H9 (cell line): ENCODE measurements at regions not wholly inside any gene's neighbourhood (a gene's known extent, or its start where the extent isn't known, plus 50 kb on each side); places are given as distances from the start of the nearest gene placed in this dataset.

ENCODE experiments used
- DNase-seq: peaks from one replicate; pipeline ENCODE4 v3.0.0-alpha.2; 2017
- H2AFZ ChIP-seq: one replicate; pipeline ENCODE4 v1.6.1; 2013; ENCODE audit warnings: mild to moderate bottlenecking, low read length, control low read depth, moderate library complexity
- H2AK5ac ChIP-seq: 2 replicates; pipeline ENCODE4 v1.6.1; 2013; ENCODE audit warnings: low read length, control low read depth, mixed read lengths; ENCODE audit not compliant: insufficient read length
- H2BK120ac ChIP-seq: one replicate; pipeline ENCODE4 v1.6.1; 2013; ENCODE audit warnings: low read depth, mild to moderate bottlenecking, low read length, control low read depth, inconsistent platforms; ENCODE audit not compliant: poor library complexity, severe bottlenecking
- H2BK12ac ChIP-seq: 2 replicates; pipeline ENCODE4 v1.6.1; 2013; ENCODE audit warnings: low read length, control low read depth, mixed read lengths, low read depth; ENCODE audit not compliant: insufficient read length
- H2BK15ac ChIP-seq: 2 replicates; pipeline ENCODE4 v1.6.1; 2013; ENCODE audit warnings: low read depth, low read length, control low read depth
- H2BK20ac ChIP-seq: one replicate; pipeline ENCODE4 v1.6.1; 2013; ENCODE audit warnings: low read depth, mild to moderate bottlenecking, low read length, control low read depth, inconsistent platforms; ENCODE audit not compliant: poor library complexity, severe bottlenecking
- H2BK5ac ChIP-seq: 2 replicates; pipeline ENCODE4 v1.6.1; 2013; ENCODE audit warnings: low read length, control low read depth, mixed read lengths; ENCODE audit not compliant: insufficient read length
- H3K14ac ChIP-seq: 2 replicates; pipeline ENCODE4 v1.6.1; 2013; ENCODE audit warnings: low read length, control low read depth; ENCODE audit not compliant: insufficient read depth
- H3K18ac ChIP-seq: 2 replicates; pipeline ENCODE4 v1.6.1; 2013; ENCODE audit warnings: low read depth, mild to moderate bottlenecking, mixed read lengths, low read length, control low read depth; ENCODE audit not compliant: insufficient read length
- H3K23ac ChIP-seq: 2 replicates; pipeline ENCODE4 v1.6.1; 2013; ENCODE audit warnings: low read length, control low read depth, mixed read lengths, low read depth; ENCODE audit not compliant: insufficient read length
- H3K23me2 ChIP-seq: 2 replicates; pipeline ENCODE4 v1.6.1; 2013; ENCODE audit warnings: low read depth, mild to moderate bottlenecking, mixed read lengths, low read length, control low read depth; ENCODE audit not compliant: insufficient read length, poor library complexity, severe bottlenecking
- H3K27ac ChIP-seq: 2 replicates; pipeline ENCODE4 v1.5.1; 2013; ENCODE audit warnings: low read length, control low read depth, mixed read lengths, low read depth; ENCODE audit not compliant: insufficient read length
- H3K27me3 ChIP-seq: 2 replicates; pipeline ENCODE4 v1.6.1; 2013; ENCODE audit warnings: low read length, control low read depth, inconsistent platforms; ENCODE audit not compliant: insufficient read depth
- H3K4ac ChIP-seq: 2 replicates; pipeline ENCODE4 v1.6.1; 2013; ENCODE audit warnings: low read depth, mild to moderate bottlenecking, control low read depth, inconsistent platforms, low read length, moderate library complexity
- H3K4me1 ChIP-seq: 2 replicates; pipeline ENCODE4 v1.6.1; 2013; ENCODE audit warnings: low read length, control low read depth, inconsistent platforms; ENCODE audit not compliant: insufficient read depth
- H3K4me2 ChIP-seq: 2 replicates; pipeline ENCODE4 v1.6.1; 2013; ENCODE audit warnings: low read length, control low read depth, mixed read lengths; ENCODE audit not compliant: insufficient read length, insufficient read depth
- H3K56ac ChIP-seq: 2 replicates; pipeline ENCODE4 v1.6.1; 2013; ENCODE audit warnings: low read depth, mild to moderate bottlenecking, mixed read lengths, low read length, control low read depth; ENCODE audit not compliant: insufficient read length
- H3K79me1 ChIP-seq: 2 replicates; pipeline ENCODE4 v1.6.1; 2013; ENCODE audit warnings: low read depth, mild to moderate bottlenecking, moderate library complexity, low read length, control low read depth, inconsistent platforms; ENCODE audit not compliant: insufficient read depth, poor library complexity, severe bottlenecking
- H3K79me2 ChIP-seq: 2 replicates; pipeline ENCODE4 v1.6.1; 2013; ENCODE audit warnings: low read length, control low read depth, inconsistent platforms; ENCODE audit not compliant: insufficient read depth
- H3K9ac ChIP-seq: 2 replicates; pipeline ENCODE4 v1.6.1; 2013; ENCODE audit warnings: low read length, control low read depth, mixed read lengths; ENCODE audit not compliant: insufficient read length; ENCODE audit errors: extremely low read depth
- H3K9me3 ChIP-seq: one replicate; pipeline ENCODE4 v1.6.1; 2013; ENCODE audit warnings: low read depth, low read length, inconsistent platforms; ENCODE audit not compliant: control insufficient read depth
- H3T11ph ChIP-seq: one replicate; pipeline ENCODE4 v1.6.1; 2013; ENCODE audit warnings: mild to moderate bottlenecking, low read length, control low read depth, inconsistent platforms
- H4K20me1 ChIP-seq: one replicate; pipeline ENCODE4 v1.6.1; 2013; ENCODE audit not compliant: control insufficient read depth, insufficient read length, insufficient read depth
- H4K5ac ChIP-seq: 2 replicates; pipeline ENCODE4 v1.6.1; 2013; ENCODE audit warnings: low read depth, mild to moderate bottlenecking, mixed read lengths, low read length, control low read depth; ENCODE audit not compliant: insufficient read length
- H4K8ac ChIP-seq: replicated peaks from 2 replicates; pipeline ENCODE4 v1.6.1; 2013; ENCODE audit warnings: low read length, control low read depth, mixed read lengths, low read depth; ENCODE audit not compliant: insufficient read length
- H4K91ac ChIP-seq: 2 replicates; pipeline ENCODE4 v1.6.1; 2013; ENCODE audit warnings: low read depth, mild to moderate bottlenecking, moderate library complexity, mixed read lengths, low read length, control low read depth; ENCODE audit not compliant: insufficient read length
- H3K27ac Mint-ChIP-seq, 3 experiments: 2 replicates in 2 of 3; 3 replicates in 1 of 3; pipeline ENCODE4 v1.8.0; 2020 to 2021; ENCODE audit warnings: mixed read lengths in 3 of 3, mild to moderate bottlenecking in 1 of 3, moderate library complexity in 1 of 3
- H3K27me3 Mint-ChIP-seq: 2 replicates; pipeline ENCODE4 v1.8.0; 2021; ENCODE audit warnings: low read depth, mild to moderate bottlenecking, moderate library complexity, mixed read lengths
- H3K36me3 Mint-ChIP-seq, 3 experiments: 2 replicates in 2 of 3; 3 replicates in 1 of 3; pipeline ENCODE4 v1.8.0; 2020 to 2021; ENCODE audit warnings: low read depth in 3 of 3, mixed read lengths in 3 of 3; ENCODE audit not compliant: insufficient read depth in 1 of 3
- H3K4me1 Mint-ChIP-seq, 2 experiments: 2 replicates each; pipeline ENCODE4 v1.8.0; 2020; ENCODE audit warnings: mixed read lengths in 2 of 2
- H3K4me3 Mint-ChIP-seq, 2 experiments: 2 replicates in 1 of 2; 3 replicates in 1 of 2; pipeline ENCODE4 v1.8.0; 2020 to 2021; ENCODE audit warnings: mild to moderate bottlenecking in 2 of 2, mixed read lengths in 2 of 2, moderate library complexity in 1 of 2
- H3K9me3 Mint-ChIP-seq, 2 experiments: 2 replicates in 1 of 2; 3 replicates in 1 of 2; pipeline ENCODE4 v1.8.0; 2020; ENCODE audit warnings: mild to moderate bottlenecking in 2 of 2, mixed read lengths in 2 of 2, moderate library complexity in 1 of 2
- CTCF ChIP-seq: fragments of 200-600 bp; sonication (generic); conservative IDR thresholded peaks from 3 replicates; pipeline ENCODE4 v1.8.0; 2021; ENCODE audit warnings: antibody characterized with exemption, mild to moderate bottlenecking

DNA sequence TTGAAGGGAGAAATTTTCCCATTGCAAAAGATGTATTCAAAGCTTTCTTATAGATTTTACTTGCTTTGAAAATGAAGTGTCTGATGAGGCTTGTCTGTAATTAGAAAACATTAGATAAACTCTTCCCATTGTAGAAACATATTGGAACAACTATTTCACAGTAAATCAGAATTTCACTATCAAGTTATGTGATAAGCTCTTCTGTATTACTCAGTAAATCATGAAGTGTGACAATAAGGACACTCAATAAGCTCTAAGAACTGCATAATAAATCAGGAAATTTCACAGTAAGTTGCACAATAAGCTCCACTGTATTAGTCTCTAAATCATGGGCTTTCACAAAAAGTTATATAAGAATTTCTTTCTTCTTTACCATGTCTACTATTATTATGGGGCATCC lies 1546.6 kb downstream of the SLITRK5 start:
- Mint-ChIP-seq H3K4me3 (no peak overlapping the region), H3K4me1 (no peaks in the 10 kb centered on the region), H3K27me3 (no peaks in the 10 kb centered on the region), H3K36me3 (peaks cover 5 to 17% (median 5%) of the 10 kb centered on the region in 3 experiments), H3K9me3 (peaks cover 15 to 16% of the 10 kb centered on the region in 2 experiments; a peak in 4 of 5 replicates), H3K27ac (no peak overlapping the region)
- Histone ChIP-seq H3K56ac (no peak overlapping the region), H3K27me3 (no peaks in the 10 kb centered on the region), H4K20me1 (no peaks in the 10 kb centered on the region), H3K9ac (no peak overlapping the region), H3K79me1 (no peaks in the 10 kb centered on the region), H3K23me2 (no peaks in the 10 kb centered on the region), H3K4me2 (no peak overlapping the region), H2AFZ (no peak overlapping the region), H2BK120ac (no peak overlapping the region), H3K14ac (no peak overlapping the region), H4K91ac (no peak overlapping the region), H3K18ac (no peak overlapping the region), H3K9me3 (peaks cover 7% of the 10 kb centered on the region), H3T11ph (no peak overlapping the region), H4K8ac (no peak overlapping the region), H2BK15ac (no peak overlapping the region), H2BK5ac (no peak overlapping the region), H3K4ac (no peak overlapping the region), H4K5ac (no peak overlapping the region), H2BK20ac (no peak overlapping the region), H2BK12ac (no peak overlapping the region), H2AK5ac (no peak overlapping the region), H3K27ac (no peak overlapping the region), H3K23ac (no peak overlapping the region), H3K79me2 (no peaks in the 10 kb centered on the region), H3K4me1 (no peaks in the 10 kb centered on the region)
- no peak for TF ChIP-seq CTCF
- no peak for DNase-seq
